D721Med (cell line): ENCODE measurements at regions not wholly inside any gene's neighbourhood (a gene's known extent, or its start where the extent isn't known, plus 50 kb on each side); places are given as distances from the start of the nearest gene placed in this dataset.

ENCODE experiments used
- DNase-seq: peaks from one replicate; pipeline ENCODE4 v3.0.0; 2011; ENCODE audit warnings: low spot score; ENCODE audit not compliant: insufficient read length
- FAIRE-seq: peaks from 2 replicates; lab custom pipeline; 2011; peaks lifted over from hg19 to GRCh38; lab: Jason Lieb, UNC
- CTCF ChIP-seq: IDR thresholded peaks from 2 replicates; pipeline ENCODE4 v1.5.1; 2012; ENCODE audit warnings: mild to moderate bottlenecking, control low read depth; ENCODE audit not compliant: insufficient read depth; ENCODE audit errors: missing control alignments

DNA sequence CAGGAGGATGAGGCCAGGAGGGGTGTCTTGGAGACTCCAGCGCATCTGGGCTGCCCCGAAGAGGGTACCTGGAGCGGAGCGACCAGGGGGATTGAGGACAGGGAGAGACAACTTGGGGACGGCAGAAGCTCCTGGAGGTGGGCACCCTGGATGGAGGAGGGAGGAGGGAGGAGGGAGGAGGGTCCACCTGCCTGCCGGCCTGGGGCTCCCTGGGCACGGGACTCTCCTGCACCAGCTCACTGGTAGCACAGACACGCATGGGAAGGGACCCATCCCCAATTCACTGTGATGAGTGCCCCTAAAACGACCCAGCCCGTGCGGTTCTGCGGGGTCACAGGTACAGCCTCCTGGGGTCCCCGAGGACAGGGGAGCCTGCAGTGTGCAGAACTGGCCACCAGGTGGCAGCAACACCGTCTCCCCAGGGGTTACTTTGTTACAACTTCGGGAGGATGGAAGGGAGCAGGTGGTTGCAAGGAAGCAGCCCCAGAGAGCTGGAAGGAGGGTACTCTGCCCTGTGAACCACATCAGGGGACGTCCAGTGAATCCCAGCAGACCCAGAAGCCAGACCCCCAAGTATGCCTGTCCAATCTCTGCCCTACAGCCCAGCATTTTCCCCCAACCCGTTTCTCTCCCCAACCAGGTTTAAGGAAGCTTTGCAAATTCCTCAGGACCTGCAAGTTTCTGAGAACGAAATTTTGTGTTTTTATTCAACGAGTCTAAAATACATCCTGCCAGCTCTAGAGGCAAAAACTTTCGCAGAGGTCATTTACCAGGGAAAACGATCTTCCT lies 482.4 kb downstream of the NPHP4 start:
- TF ChIP-seq CTCF = peak; percentile 70
- DNase-seq (peak; percentile 61), FAIRE-seq (no peak)

- no peak for TF ChIP-seq CTCF
- no peak for DNase-seq
- no peak for FAIRE-seq
Measured at GRCh38 chr1:5508669-5509330, 483.4 kb downstream of the NPHP4 start.

DNA sequence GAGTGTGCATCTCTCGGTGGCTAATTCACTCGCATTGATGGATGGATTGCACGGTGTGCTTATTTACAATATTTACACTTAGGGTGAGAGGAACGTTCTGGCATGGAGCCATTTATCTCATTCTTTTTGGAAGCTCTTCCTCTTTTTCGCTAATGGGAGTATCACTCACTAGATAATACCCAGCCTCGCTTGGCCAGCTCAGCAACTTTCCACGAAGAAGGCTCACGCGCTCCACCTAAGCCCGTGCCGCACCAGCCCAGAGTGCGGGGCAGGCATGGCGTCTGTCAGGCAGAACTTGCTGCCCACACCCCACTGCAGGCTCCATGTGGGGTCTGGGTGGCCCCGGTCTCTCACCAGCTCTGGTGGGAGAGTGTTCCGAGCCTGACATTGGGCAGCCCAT lies 484.9 kb downstream of the NPHP4 start:
- FAIRE-seq = no peak
- no peak for TF ChIP-seq CTCF
- no peak for DNase-seq

DNA sequence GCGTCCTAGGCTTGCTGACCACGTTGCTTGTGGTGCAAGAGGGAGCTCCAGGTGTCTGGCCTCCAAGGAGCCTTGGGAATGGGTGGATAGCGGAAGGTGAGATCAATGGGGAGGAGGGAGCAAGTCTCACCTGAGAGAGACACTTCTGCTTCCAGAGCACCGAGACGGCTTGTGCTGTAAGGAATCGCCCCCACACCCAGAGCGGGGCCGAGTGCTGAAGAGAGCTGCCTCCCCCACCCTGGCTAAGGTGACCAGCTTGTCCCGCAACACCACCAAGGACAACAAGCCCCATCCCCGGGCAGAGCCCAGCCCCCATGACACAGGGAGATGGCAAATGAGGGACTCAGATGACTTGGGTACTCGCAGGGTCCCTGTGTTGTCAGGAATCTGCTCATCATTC lies 485.6 kb downstream of the NPHP4 start:
- DNase-seq (no peak), FAIRE-seq (no peak)
- TF ChIP-seq CTCF = no peak

DNA sequence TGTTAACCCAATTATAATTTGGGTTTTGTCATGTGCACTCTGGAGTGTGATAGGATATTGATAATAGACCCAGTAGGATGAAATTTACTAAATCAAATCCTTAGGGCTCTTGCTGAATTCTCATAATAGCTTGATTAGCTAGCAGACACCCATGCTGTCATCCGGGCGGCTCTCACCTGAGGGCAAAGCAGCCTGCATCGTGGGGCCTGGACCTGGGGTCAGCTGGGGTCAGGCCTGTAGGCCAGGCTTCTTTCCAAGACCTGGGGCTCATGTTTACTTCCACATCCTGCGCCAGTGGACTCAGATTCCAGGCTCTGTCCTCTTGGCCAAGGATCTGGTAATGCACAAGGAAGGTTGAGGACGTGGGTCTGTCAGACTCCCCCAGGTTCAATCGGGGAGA lies 486.3 kb downstream of the NPHP4 start:
- no peak for FAIRE-seq
- TF ChIP-seq CTCF = no peak
- DNase-seq = no peak

DNA sequence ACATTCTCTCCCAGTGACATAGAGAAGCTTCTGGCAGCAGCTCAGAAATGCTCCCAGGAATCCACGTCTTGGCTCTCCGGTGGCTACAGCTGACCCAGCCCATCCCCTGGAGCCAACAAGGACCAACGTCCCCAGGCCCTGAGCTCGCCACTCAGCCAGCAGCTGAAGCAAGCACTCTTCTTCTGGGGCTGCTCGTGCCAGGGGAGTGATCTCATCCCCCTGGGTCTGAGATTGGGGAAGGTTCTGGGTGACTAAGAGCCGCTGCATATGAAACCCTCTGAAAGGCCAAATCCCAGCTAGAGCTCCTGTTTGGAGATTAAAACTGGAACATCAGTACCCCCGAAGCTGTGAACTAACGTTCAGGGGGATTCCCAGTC lies 487.9 kb downstream of the NPHP4 start:
- no peak for FAIRE-seq
- TF ChIP-seq CTCF = no peak

More for the DNA sequence above, 487.9 kb downstream of the NPHP4 start:
- DNase-seq = no peak
